Ovary (tissue), 3 donors: ENCODE measurements at regions not wholly inside any gene's neighbourhood (a gene's known extent, or its start where the extent isn't known, plus 50 kb on each side); places are given as distances from the start of the nearest gene placed in this dataset.

Experiments
- CTCF ChIP-seq, 3 donors: fragments of 450-650 bp in 2 of 3; fragments of 200-600 bp in 1 of 3; IDR thresholded peaks; one replicate each; pipeline versions ENCODE4 v1.5.1 to v1.8.0; 2016 to 2022; ENCODE audit warnings: antibody characterized with exemption in 3 of 3, mild to moderate bottlenecking in 1 of 3
- EP300 ChIP-seq: sonication (generic); formaldehyde crosslinking; IDR thresholded peaks from one replicate; pipeline ENCODE4 v1.6.1; 2017; ENCODE audit warnings: antibody characterized with exemption
- POLR2A ChIP-seq: fragments of 450-650 bp; IDR thresholded peaks from one replicate; pipeline ENCODE4 v1.6.1; 2017; ENCODE audit warnings: antibody characterized with exemption, mild to moderate bottlenecking, moderate library complexity
- donor health status: DM: no; HTN: no; CAD: no.

DNA sequence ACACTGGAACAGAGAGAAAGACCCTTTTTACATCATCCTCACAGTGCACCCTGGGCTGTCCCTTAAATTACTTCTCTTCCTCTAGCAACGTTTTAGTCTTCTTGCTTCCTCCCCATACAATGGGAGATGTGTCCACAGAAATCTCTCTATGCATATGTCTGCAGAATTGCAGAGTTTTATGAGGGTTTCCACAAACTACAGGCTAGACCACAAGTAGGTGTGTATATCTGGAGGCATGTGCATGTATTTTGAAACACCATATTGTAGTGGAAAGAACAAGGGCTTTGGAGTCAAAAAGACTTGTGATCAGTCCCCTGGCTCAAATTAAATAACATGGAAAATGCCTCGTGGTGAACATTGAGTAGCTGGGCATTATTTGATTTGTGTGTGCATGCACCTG lies 121.3 kb upstream of the IPO9 start:
- TF ChIP-seq CTCF (IDR thresholded peaks at IDR 0.05) = no peak
- no peak for TF ChIP-seq EP300
- TF ChIP-seq POLR2A = no peak
